K562 (cell line): ENCODE measurements at regions not wholly inside any gene's neighbourhood (a gene's known extent, or its start where the extent isn't known, plus 50 kb on each side); places are given as distances from the start of the nearest gene placed in this dataset.

Source experiments
- ATAC-seq: fragments of 200-7000 bp; cut with Tn5 transposase; 3 replicates; pipeline ENCODE4 v1.9.1; 2020; ENCODE audit warnings: moderate library complexity
- BruUV-seq: library from RNA; stranded (reverse); fragments of 400-500 nt; replicated peaks from 2 replicates; lab custom pipeline; 2021; lab: Mats Ljungman, UMichigan
- CTCF ChIA-PET: fragments of 300-600 bp; formaldehyde crosslinking; extraction: SDS; loops from one replicate; lab custom pipeline; 2021; ENCODE audit warnings: low intra/inter-chr PET ratio; lab: Yijun Ruan, JAX
- POLR2A ChIA-PET: fragments of 300-600, 350-650 bp; sonication (Branson Sonifier 250); formaldehyde crosslinking; extraction: SDS; loops from one replicate; lab custom pipeline; 2021; ENCODE audit warnings: antibody characterized with exemption, inconsistent platforms; lab: Yijun Ruan, JAX
- DNase-seq, 4 experiments: peaks; one replicate each; pipeline versions ENCODE4 v3.0.0 to v3.0.0-alpha.2; 2011 to 2018; ENCODE audit warnings: low spot score in 3 of 4, mixed read lengths in 3 of 4; ENCODE audit errors: extremely low read depth in 1 of 4
- FAIRE-seq: peaks from 2 replicates; lab custom pipeline; 2011; peaks lifted over from hg19 to GRCh38; lab: Jason Lieb, UNC
- H2AFZ ChIP-seq: 2 replicates; pipeline ENCODE4 v1.6.0; 2011; ENCODE audit warnings: low read depth, low read length, control low read depth, inconsistent platforms
- H3K27ac ChIP-seq: fragments of 200-600 bp; 3 replicates; pipeline ENCODE4 v1.8.0; 2011; ENCODE audit warnings: low read depth, mild to moderate bottlenecking, control low read depth, inconsistent platforms, low read length, moderate library complexity, mixed read lengths; ENCODE audit errors: extremely low read depth
- H3K27me3 ChIP-seq, 2 experiments: fragments of 300-600 bp in 1 of 2; 2 replicates in 1 of 2; 3 replicates in 1 of 2; pipeline versions ENCODE4 v1.6.0 to v1.8.0; 2011; ENCODE audit warnings: inconsistent platforms in 2 of 2, low read length in 2 of 2, mild to moderate bottlenecking in 1 of 2, mixed read lengths in 1 of 2, moderate library complexity in 1 of 2; ENCODE audit not compliant: control insufficient read depth in 2 of 2, insufficient read depth in 2 of 2
- H3K36me3 ChIP-seq: fragments of 300-600 bp; 3 replicates; pipeline ENCODE4 v1.8.0; 2011; ENCODE audit warnings: mild to moderate bottlenecking, low read length, inconsistent platforms; ENCODE audit not compliant: control insufficient read depth, insufficient read depth
- H3K4me1 ChIP-seq, 2 experiments: fragments of 200-600 bp in 1 of 2; replicated peaks in 1 of 2; 2 replicates in 1 of 2; 3 replicates in 1 of 2; pipeline versions ENCODE4 v1.5.1 to v1.8.0; 2011; ENCODE audit warnings: inconsistent platforms in 2 of 2, low read length in 2 of 2, mild to moderate bottlenecking in 1 of 2, mixed read lengths in 1 of 2, moderate library complexity in 1 of 2; ENCODE audit not compliant: control insufficient read depth in 2 of 2, insufficient read depth in 2 of 2
- H3K4me2 ChIP-seq: 2 replicates; pipeline ENCODE4 v1.6.1; 2011; ENCODE audit warnings: low read length, control low read depth, inconsistent platforms, mixed read lengths; ENCODE audit not compliant: insufficient read depth
- H3K4me3 ChIP-seq: fragments of 200-600 bp; sonication (generic), shearing (Covaris generic); 2 replicates; pipeline ENCODE4 v1.5.1; 2016; ENCODE audit warnings: control low read depth, inconsistent platforms
- H3K79me2 ChIP-seq: fragments of 200-600 bp; 3 replicates; pipeline ENCODE4 v1.8.0; 2011; ENCODE audit warnings: low read length, inconsistent platforms; ENCODE audit not compliant: control insufficient read depth, insufficient read depth
- H3K9ac ChIP-seq, 2 experiments: 2 replicates each; pipeline versions ENCODE4 v1.6.0 to v1.6.1; 2011; ENCODE audit warnings: low read depth in 2 of 2, low read length in 2 of 2, control low read depth in 1 of 2, inconsistent platforms in 1 of 2, mild to moderate bottlenecking in 1 of 2, mixed read lengths in 1 of 2; ENCODE audit not compliant: insufficient read depth in 1 of 2
- H3K9me1 ChIP-seq: one replicate; pipeline ENCODE4 v1.6.0; 2011; ENCODE audit warnings: inconsistent platforms, mild to moderate bottlenecking, low read length, moderate library complexity; ENCODE audit not compliant: control insufficient read depth, insufficient read depth
- H3K9me3 ChIP-seq: replicated peaks from 2 replicates; pipeline ENCODE4 v1.5.1; 2011; ENCODE audit warnings: low read depth, low read length, inconsistent platforms; ENCODE audit not compliant: control insufficient read depth, insufficient read depth
- H4K20me1 ChIP-seq: replicated peaks from 2 replicates; pipeline ENCODE4 v1.6.1; 2011; ENCODE audit warnings: low read length, inconsistent platforms, mixed read lengths; ENCODE audit not compliant: control insufficient read depth, insufficient read depth
- MTA1 ChIP-seq: fragments of 450-650 bp; IDR thresholded peaks from 2 replicates; pipeline ENCODE4 v1.6.1; 2017; ENCODE audit warnings: borderline replicate concordance
- NCOA4 ChIP-seq: fragments of 450-650 bp; IDR thresholded peaks from 2 replicates; pipeline ENCODE4 v1.6.1; 2018; ENCODE audit warnings: mild to moderate bottlenecking; ENCODE audit not compliant: partially characterized antibody
- NR1H2 ChIP-seq: sonication (generic); formaldehyde crosslinking; IDR thresholded peaks from 2 replicates; pipeline ENCODE4 v1.4.0; 2020; ENCODE audit warnings: mild to moderate bottlenecking, missing genetic modification reagents
- RFX5 ChIP-seq: IDR thresholded peaks from 2 replicates; pipeline ENCODE4 v1.6.1; 2011; ENCODE audit warnings: low read depth, mild to moderate bottlenecking, improper control_type of control experiment, low read length
- SIRT6 ChIP-seq: IDR thresholded peaks from one replicate; pipeline ENCODE4 v1.6.1; 2012; ENCODE audit warnings: low read depth, mild to moderate bottlenecking, control low read depth, inconsistent platforms, low read length, moderate library complexity
- THRAP3 ChIP-seq: fragments of 450-650 bp; IDR thresholded peaks from 2 replicates; pipeline ENCODE4 v1.6.1; 2016; ENCODE audit warnings: mild to moderate bottlenecking, inconsistent platforms, borderline replicate concordance
- ZNF717 ChIP-seq: fragments of 250-450 bp; sonication (Bioruptor Pico); IDR thresholded peaks from 2 replicates; pipeline ENCODE4 v1.5.0; 2021
- ZNF785 ChIP-seq: fragments of 250-450 bp; sonication (Bioruptor Pico); IDR thresholded peaks from 2 replicates; pipeline ENCODE4 v1.4.0; 2020; ENCODE audit warnings: mild to moderate bottlenecking
- WGBS: fragments of 100-300 bp; shearing (Covaris generic); methylation state at CpG from one replicate; pipeline ENCODE4 v1.1.6; 2016; ENCODE audit warnings: low coverage, mixed read lengths; ENCODE audit not compliant: insufficient coverage; ENCODE audit errors: missing lambda C conversion rate; 5-methylcytosine and 5-hydroxymethylcytosine counted together
- in situ Hi-C: fragments of 300-500 bp; cut with MboI; formaldehyde crosslinking; loops from 4 replicates; pipeline ENCODE4 v1.15.0; 2018; ENCODE audit warnings: inconsistent platforms, mixed read lengths
- intact Hi-C: fragments of 100-400 bp; cut with micrococcal nuclease; formaldehyde crosslinking; loops from 2 replicates; pipeline ENCODE4 v1.14.2; 2022
- TF ChIP-seq, protein P1 (sequence below): fragments of 450-650 bp; IDR thresholded peaks from 2 replicates; pipeline ENCODE4 v1.7.0; 2016; ENCODE audit warnings: borderline replicate concordance
- TF ChIP-seq, protein P2 (sequence below): IDR thresholded peaks from 2 replicates; pipeline ENCODE4 v1.6.1; 2012; ENCODE audit warnings: low read depth, low read length, improper control_type of control experiment, borderline replicate concordance
- TF ChIP-seq, protein P3 (sequence below): fragments of 250-450 bp; sonication (Bioruptor Pico); IDR thresholded peaks from 2 replicates; pipeline ENCODE4 v1.8.0; 2021; ENCODE audit warnings: mild to moderate bottlenecking, moderate library complexity
- TF ChIP-seq, protein P4 (sequence below): fragments of 450-650 bp; IDR thresholded peaks from 2 replicates; pipeline ENCODE4 v1.6.1; 2018; ENCODE audit not compliant: partially characterized antibody

DNA sequence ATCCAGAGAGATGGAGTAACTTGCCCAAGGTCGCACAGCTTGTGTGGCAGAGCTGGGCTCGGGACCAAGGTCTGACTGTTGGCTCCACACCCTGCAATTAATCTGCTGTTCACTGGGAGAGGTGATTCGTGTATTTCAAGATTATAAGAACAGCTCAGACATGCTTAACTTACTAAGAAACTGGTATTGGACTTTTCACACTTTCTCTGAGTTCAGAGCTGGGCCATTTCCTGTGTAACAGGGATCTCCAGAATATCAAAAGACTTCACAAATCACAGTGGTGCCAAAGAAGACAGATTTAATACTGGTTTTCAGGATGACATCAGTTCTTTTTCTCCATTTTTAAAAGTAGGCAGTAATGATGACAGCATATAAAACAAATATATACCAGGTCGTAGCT lies 156.8 kb upstream of the UBE2E1 start:
- Histone ChIP-seq H3K4me3 (no peak overlapping the region), H4K20me1 (no peaks in the 10 kb centered on the region), H2AFZ (no peak overlapping the region), H3K36me3 (no peaks in the 10 kb centered on the region), H3K4me1 (no peaks in the 10 kb centered on the region), H3K9me1 (no peaks in the 10 kb centered on the region), H3K79me2 (no peaks in the 10 kb centered on the region), H3K4me2 (no peak overlapping the region), H3K27ac (no peak overlapping the region), H3K9ac (no peak overlapping the region), H3K9me3 (no peaks in the 10 kb centered on the region), H3K27me3 (peaks cover 0 to 8% of the 10 kb centered on the region in 2 experiments; a peak in 1 of 5 replicates)
- intact Hi-C loops = no loop called here
- BruUV-seq = no TSS peak
- in situ Hi-C loops = no loop called here
- POLR2A ChIA-PET = no interaction called here
- DNase-seq = no peak
- TF ChIP-seq SIRT6 (no peak), NR1H2 (CRISPR knock-in tag) (no peak), RFX5 (no peak), THRAP3 (no peak), MTA1 (no peak), NCOA4 (no peak), ZNF717 (CRISPR knock-in tag) (no peak), ZNF785 (no peak)
- TF ChIP-seq, protein P1, sequence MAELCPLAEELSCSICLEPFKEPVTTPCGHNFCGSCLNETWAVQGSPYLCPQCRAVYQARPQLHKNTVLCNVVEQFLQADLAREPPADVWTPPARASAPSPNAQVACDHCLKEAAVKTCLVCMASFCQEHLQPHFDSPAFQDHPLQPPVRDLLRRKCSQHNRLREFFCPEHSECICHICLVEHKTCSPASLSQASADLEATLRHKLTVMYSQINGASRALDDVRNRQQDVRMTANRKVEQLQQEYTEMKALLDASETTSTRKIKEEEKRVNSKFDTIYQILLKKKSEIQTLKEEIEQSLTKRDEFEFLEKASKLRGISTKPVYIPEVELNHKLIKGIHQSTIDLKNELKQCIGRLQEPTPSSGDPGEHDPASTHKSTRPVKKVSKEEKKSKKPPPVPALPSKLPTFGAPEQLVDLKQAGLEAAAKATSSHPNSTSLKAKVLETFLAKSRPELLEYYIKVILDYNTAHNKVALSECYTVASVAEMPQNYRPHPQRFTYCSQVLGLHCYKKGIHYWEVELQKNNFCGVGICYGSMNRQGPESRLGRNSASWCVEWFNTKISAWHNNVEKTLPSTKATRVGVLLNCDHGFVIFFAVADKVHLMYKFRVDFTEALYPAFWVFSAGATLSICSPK = no peak
- TF ChIP-seq, protein P2, sequence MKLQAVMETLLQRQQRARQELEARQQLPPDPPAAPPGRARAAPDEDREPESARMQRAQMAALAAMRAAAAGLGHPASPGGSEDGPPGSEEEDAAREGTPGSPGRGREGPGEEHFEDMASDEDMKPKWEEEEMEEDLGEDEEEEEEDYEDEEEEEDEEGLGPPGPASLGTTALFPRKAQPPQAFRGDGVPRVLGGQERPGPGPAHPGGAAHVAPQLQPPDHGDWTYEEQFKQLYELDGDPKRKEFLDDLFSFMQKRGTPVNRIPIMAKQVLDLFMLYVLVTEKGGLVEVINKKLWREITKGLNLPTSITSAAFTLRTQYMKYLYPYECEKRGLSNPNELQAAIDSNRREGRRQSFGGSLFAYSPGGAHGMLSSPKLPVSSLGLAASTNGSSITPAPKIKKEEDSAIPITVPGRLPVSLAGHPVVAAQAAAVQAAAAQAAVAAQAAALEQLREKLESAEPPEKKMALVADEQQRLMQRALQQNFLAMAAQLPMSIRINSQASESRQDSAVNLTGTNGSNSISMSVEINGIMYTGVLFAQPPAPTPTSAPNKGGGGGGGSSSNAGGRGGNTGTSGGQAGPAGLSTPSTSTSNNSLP = no peak
- TF ChIP-seq, protein P3, sequence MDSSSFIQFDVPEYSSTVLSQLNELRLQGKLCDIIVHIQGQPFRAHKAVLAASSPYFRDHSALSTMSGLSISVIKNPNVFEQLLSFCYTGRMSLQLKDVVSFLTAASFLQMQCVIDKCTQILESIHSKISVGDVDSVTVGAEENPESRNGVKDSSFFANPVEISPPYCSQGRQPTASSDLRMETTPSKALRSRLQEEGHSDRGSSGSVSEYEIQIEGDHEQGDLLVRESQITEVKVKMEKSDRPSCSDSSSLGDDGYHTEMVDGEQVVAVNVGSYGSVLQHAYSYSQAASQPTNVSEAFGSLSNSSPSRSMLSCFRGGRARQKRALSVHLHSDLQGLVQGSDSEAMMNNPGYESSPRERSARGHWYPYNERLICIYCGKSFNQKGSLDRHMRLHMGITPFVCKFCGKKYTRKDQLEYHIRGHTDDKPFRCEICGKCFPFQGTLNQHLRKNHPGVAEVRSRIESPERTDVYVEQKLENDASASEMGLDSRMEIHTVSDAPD (CRISPR knock-in tag) = no peak
- TF ChIP-seq, protein P4, sequence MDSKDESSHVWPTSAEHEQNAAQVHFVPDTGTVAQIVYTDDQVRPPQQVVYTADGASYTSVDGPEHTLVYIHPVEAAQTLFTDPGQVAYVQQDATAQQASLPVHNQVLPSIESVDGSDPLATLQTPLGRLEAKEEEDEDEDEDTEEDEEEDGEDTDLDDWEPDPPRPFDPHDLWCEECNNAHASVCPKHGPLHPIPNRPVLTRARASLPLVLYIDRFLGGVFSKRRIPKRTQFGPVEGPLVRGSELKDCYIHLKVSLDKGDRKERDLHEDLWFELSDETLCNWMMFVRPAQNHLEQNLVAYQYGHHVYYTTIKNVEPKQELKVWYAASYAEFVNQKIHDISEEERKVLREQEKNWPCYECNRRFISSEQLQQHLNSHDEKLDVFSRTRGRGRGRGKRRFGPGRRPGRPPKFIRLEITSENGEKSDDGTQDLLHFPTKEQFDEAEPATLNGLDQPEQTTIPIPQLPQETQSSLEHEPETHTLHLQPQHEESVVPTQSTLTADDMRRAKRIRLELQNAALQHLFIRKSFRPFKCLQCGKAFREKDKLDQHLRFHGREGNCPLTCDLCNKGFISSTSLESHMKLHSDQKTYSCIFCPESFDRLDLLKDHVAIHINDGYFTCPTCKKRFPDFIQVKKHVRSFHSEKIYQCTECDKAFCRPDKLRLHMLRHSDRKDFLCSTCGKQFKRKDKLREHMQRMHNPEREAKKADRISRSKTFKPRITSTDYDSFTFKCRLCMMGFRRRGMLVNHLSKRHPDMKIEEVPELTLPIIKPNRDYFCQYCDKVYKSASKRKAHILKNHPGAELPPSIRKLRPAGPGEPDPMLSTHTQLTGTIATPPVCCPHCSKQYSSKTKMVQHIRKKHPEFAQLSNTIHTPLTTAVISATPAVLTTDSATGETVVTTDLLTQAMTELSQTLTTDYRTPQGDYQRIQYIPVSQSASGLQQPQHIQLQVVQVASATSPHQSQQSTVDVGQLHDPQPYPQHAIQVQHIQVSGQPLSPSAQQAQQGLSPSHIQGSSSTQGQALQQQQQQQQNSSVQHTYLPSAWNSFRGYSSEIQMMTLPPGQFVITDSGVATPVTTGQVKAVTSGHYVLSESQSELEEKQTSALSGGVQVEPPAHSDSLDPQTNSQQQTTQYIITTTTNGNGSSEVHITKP = no peak
- CTCF ChIA-PET = no interaction called here
- no peak for FAIRE-seq
- no peak for ATAC-seq
- WGBS = 2% methylated on average over 4 of the region's 4 CpGs
